Esophagus squamous epithelium (tissue), 5 donors: ENCODE measurements at regions not wholly inside any gene's neighbourhood (a gene's known extent, or its start where the extent isn't known, plus 50 kb on each side); places are given as distances from the start of the nearest gene placed in this dataset.

Experiments
- DNase-seq: peaks from one replicate; lab custom pipeline; 2025; lab: John Stamatoyannopoulos, UW
- H3K27ac ChIP-seq, 4 donors: fragments of 200-600 bp; sonication (generic); one replicate each; pipeline ENCODE4 v1.5.1; 2016 to 2019; ENCODE audit warnings: mild to moderate bottlenecking in 1 of 4
- H3K27me3 ChIP-seq, 4 donors: fragments of 200-600 bp; sonication (generic); 1 replicate in 3 of 4; 2 replicates in 1 of 4; pipeline versions ENCODE4 v1.5.1 to v1.6.0; 2017 to 2021; ENCODE audit warnings: antibody characterized with exemption in 1 of 4
- H3K36me3 ChIP-seq, 3 donors: fragments of 200-600 bp; sonication (generic); one replicate each; pipeline ENCODE4 v1.5.1; 2016 to 2019
- H3K4me1 ChIP-seq, 3 donors: fragments of 200-600 bp; sonication (generic); one replicate each; pipeline ENCODE4 v1.5.1; 2017 to 2019
- H3K4me3 ChIP-seq, 4 donors: fragments of 200-600 bp; sonication (generic); 1 replicate in 3 of 4; 2 replicates in 1 of 4; pipeline ENCODE4 v1.5.1; 2016 to 2019; ENCODE audit warnings: mild to moderate bottlenecking in 2 of 4, moderate library complexity in 1 of 4
- H3K9me3 ChIP-seq, 3 donors: fragments of 200-600 bp; sonication (generic); one replicate each; pipeline ENCODE4 v1.5.1; 2016 to 2019
- POLR2A ChIP-seq, 4 donors: fragments of 450-650 bp; IDR thresholded peaks; one replicate each; pipeline ENCODE4 v1.6.1; 2017; ENCODE audit warnings: antibody characterized with exemption in 4 of 4, mild to moderate bottlenecking in 4 of 4, moderate library complexity in 3 of 4
- WGBS, 2 donors: methylation state at CpG; one replicate each; pipeline ENCODE4 v1.1.5; 2018; 5-methylcytosine and 5-hydroxymethylcytosine counted together
- intact Hi-C: fragments of 100-400 bp; cut with DNase I; formaldehyde crosslinking; loops from one replicate; pipeline ENCODE4 v1.15.0; 2022
- TF ChIP-seq, protein P1 (sequence below), 6 experiments: fragments of 450-650 bp in 4 of 6; fragments of 200-600 bp in 2 of 6; sonication (generic) in 2 of 6; IDR thresholded peaks; one replicate each; pipeline ENCODE4 v1.5.1; 2016 to 2019; ENCODE audit warnings: antibody characterized with exemption in 6 of 6, mild to moderate bottlenecking in 4 of 6, moderate library complexity in 4 of 6
- donor health status: DM: yes; HTN: yes; CAD: no.

DNA sequence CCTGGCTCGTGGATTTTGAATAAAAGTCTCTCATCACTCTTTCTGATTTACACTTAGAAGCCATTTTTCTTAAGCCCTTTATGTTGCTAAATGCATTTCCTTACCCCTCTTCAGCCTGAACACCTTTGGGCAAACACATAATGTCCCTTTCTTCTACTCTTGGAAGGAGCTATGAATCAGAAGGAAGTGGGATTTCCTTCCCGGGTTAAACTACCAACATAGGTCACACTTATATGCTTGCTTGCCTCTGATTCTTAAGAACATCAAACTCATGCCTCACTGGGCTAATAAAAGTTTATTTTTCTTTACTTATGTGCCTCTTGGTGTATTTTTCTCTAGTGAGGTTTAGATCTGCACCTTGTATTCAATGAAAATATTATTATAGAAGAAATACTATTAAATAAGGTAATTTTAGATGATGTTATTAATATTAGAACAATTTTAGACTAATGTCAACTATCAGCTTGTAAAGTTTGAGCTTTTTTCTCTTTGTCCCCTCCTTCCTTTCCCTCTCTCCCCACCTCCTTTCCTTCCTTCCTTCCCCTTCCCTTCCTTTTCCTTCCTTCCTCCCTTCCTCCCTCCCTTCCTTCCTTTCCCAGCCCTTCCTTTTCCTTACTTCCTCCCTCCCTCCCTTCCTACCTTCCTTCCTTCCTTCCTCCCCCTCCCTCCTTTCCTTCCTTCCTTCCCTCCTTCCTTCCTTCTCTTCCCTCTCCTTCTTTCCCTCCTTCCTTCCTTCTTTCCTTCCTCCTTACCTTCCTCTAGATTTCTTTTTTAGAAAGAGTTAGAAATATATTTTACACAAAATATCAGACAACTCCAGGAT is 66.5 kb upstream of the KCNJ6 start:
- Histone ChIP-seq H3K27me3 (no peaks in the 10 kb centered on the region), H3K36me3 (no peaks in the 10 kb centered on the region), H3K9me3 (no peaks in the 10 kb centered on the region), H3K4me3 (no peak overlapping the region), H3K4me1 (no peaks in the 10 kb centered on the region), H3K27ac (no peak overlapping the region)
- 60 to 67% methylated on average over 2 of the region's 2 CpGs for WGBS, 2 donors
- TF ChIP-seq POLR2A (IDR thresholded peaks at IDR 0.05): no peak
- TF ChIP-seq, protein P1, sequence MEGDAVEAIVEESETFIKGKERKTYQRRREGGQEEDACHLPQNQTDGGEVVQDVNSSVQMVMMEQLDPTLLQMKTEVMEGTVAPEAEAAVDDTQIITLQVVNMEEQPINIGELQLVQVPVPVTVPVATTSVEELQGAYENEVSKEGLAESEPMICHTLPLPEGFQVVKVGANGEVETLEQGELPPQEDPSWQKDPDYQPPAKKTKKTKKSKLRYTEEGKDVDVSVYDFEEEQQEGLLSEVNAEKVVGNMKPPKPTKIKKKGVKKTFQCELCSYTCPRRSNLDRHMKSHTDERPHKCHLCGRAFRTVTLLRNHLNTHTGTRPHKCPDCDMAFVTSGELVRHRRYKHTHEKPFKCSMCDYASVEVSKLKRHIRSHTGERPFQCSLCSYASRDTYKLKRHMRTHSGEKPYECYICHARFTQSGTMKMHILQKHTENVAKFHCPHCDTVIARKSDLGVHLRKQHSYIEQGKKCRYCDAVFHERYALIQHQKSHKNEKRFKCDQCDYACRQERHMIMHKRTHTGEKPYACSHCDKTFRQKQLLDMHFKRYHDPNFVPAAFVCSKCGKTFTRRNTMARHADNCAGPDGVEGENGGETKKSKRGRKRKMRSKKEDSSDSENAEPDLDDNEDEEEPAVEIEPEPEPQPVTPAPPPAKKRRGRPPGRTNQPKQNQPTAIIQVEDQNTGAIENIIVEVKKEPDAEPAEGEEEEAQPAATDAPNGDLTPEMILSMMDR (IDR thresholded peaks at IDR 0.05): no peak
- no peak for DNase-seq
- intact Hi-C loops: no loop called here

DNA sequence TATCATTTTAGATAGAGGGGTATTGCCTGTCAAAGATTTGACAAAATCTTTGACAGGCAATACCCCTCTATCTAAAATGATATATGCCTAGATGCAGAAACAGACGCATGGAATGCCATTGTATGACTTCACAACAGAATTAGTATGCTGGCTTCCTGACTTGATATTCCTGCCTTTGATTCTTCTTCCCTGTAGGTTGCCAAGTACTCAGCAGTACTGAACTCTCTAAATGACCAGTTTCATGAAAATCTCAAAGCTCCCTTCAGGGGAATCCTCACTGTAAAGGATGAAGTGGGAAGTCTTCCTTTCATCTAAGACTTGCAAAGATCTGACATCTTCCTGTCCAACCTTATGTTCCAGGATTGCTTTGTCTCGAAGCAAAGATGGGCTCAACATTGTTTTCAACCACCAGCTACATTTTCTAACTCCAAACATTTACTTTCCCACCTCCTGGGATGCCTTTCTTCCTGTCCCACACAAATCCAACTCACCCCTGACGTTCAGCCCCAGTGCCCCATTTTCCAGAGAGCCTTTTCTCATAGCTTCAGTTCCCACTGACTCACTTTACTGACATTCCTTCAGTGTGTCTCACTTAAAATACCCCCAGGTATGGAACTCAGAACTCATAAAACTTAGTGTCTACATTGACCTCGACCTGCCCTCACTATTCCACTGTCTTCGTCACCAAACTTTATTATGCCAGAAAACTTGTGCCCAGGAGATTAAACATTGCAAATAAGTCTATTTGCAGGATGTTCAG is 67.3 kb upstream of the KCNJ6 start:
- H3K27ac ChIP-seq: no peak overlapping the region
- H3K27me3 ChIP-seq: no peaks in the 10 kb centered on the region
- DNase-seq: no peak
- H3K36me3 ChIP-seq: no peaks in the 10 kb centered on the region
- WGBS, 2 donors: 42 to 45% methylated on average over 5 of the region's 5 CpGs
- no peaks in the 10 kb centered on the region for H3K9me3 ChIP-seq
- TF ChIP-seq POLR2A (IDR thresholded peaks at IDR 0.05): no peak
- TF ChIP-seq, protein P1 (IDR thresholded peaks at IDR 0.05): no peak
- no peak overlapping the region for H3K4me3 ChIP-seq
- no peaks in the 10 kb centered on the region for H3K4me1 ChIP-seq
- intact Hi-C loops: no loop called here

DNA sequence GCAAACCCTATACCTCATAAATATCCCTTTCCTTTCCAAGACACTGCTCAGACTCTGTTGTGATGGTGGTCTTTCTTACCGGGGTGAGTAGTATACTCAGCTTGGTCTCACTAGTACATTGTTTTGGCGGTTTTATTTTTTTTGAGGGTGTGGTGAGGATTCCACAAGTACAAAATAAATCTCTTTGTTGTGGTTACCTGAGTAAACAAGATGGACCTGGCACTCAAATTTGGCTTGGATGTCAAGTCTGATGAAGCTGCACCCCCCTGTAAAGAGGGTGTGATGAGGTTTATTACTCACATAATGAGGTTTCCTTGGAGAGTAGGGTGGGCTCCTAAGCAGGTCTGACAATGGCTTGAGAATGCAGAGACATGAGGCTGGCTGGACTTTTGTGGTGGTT is 68.2 kb upstream of the KCNJ6 start:
- no peak for DNase-seq
- H3K4me3 ChIP-seq: no peak overlapping the region
- intact Hi-C loops: no loop called here
- TF ChIP-seq, protein P1 (IDR thresholded peaks at IDR 0.05): no peak
- no peak for TF ChIP-seq POLR2A (IDR thresholded peaks at IDR 0.05)
- no peaks in the 10 kb centered on the region for H3K27me3 ChIP-seq
- 38 to 51% methylated on average over 2 of the region's 2 CpGs for WGBS, 2 donors
- H3K36me3 ChIP-seq: no peaks in the 10 kb centered on the region
- no peak overlapping the region for H3K27ac ChIP-seq
- no peaks in the 10 kb centered on the region for H3K9me3 ChIP-seq
- H3K4me1 ChIP-seq: no peaks in the 10 kb centered on the region

DNA sequence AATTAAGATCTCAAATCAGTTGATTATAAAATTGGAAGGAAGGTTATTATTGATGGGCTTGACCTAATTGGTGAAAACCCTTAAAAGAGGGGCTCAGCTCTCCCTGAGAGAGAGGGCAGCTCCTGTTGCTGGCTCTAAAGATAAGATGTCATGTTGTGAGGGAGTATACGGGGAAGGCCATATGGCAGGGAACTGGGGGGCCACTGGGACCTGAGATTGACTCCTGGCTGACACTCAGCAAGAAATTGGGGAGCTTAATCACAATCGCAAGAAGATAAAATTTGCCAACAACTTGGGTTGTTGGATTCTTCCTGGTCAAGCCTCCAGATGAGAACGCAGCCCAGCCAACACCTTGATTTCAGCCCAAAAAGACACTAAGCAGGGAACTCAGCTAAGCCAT is 69.7 kb upstream of the KCNJ6 start:
- Histone ChIP-seq H3K27ac (no peak overlapping the region), H3K27me3 (no peaks in the 10 kb centered on the region), H3K4me1 (no peaks in the 10 kb centered on the region), H3K36me3 (no peaks in the 10 kb centered on the region), H3K9me3 (no peaks in the 10 kb centered on the region), H3K4me3 (no peak overlapping the region)
- 63 to 91% methylated on average over 3 of the region's 3 CpGs for whole genome bisulfite sequencing, 2 donors
- intact Hi-C loops: no loop called here
- DNase-seq: no peak
- no peak for TF ChIP-seq POLR2A (IDR thresholded peaks at IDR 0.05)
- TF ChIP-seq, protein P1 (IDR thresholded peaks at IDR 0.05): no peak

DNA sequence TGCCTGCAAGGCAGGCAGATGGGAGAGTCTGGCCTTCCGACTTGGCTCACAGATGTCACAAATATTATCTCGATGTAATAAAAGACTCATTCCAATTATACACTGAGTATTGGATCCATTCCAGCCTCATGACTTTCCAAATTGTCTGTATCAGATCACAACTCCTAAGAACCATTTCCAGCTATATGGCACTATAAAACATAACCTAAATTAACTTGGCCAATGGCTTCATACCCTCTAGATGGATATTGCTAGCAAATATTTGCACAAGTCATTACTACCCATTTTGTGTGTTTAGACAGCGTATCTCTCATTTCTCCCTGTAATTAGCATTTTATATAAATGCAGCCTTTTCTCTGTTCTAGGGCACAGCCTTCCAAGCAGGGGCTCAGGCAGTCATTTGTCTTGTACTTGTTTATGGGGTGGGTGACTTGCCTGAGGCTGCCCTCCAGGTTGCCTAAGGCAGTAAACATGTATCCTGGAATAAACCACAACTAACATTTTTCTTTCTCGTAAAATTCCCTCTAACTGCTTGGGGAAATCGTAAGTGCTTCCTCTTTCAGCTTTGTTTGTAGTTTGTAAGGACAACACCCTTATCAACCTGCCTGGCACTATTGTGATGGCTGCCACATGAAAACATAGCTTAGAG is 70.6 kb upstream of the KCNJ6 start:
- WGBS, 2 donors: 42 to 50% methylated on average over 5 of the region's 5 CpGs
- intact Hi-C loops: no loop called here

More for the DNA sequence above, 70.6 kb upstream of the KCNJ6 start:
- Histone ChIP-seq H3K36me3 (no peaks in the 10 kb centered on the region), H3K4me3 (no peak overlapping the region), H3K4me1 (no peaks in the 10 kb centered on the region), H3K27ac (no peak overlapping the region), H3K27me3 (no peaks in the 10 kb centered on the region), H3K9me3 (no peaks in the 10 kb centered on the region)
- no peak for TF ChIP-seq POLR2A (IDR thresholded peaks at IDR 0.05)
- TF ChIP-seq, protein P1 (IDR thresholded peaks at IDR 0.05): no peak
- no peak for DNase-seq
